Astrocyte of the cerebellum (primary cell): ENCODE measurements at regions not wholly inside any gene's neighbourhood (a gene's known extent, or its start where the extent isn't known, plus 50 kb on each side); places are given as distances from the start of the nearest gene placed in this dataset.
"Not testable (repeated sequence)": the region's sequence is repeated elsewhere in the genome, so short reads cannot be mapped to it uniquely, and the experiment has no call there.

Experiments used
- DNase-seq: peaks from one replicate; pipeline ENCODE4 v3.0.0-alpha.2; 2011; ENCODE audit warnings: low read depth
- H3K4me3 ChIP-seq: 2 replicates; pipeline ENCODE4 v1.5.1; 2011; ENCODE audit warnings: mild to moderate bottlenecking, low read depth, low read length, moderate library complexity
- in situ Hi-C: cut with HindIII; loops from 2 replicates; pipeline ENCODE4 v1.10.0; 2017; ENCODE audit warnings: low sequenced_read_pairs
- TF ChIP-seq, protein P1 (sequence below): IDR thresholded peaks from 2 replicates; pipeline ENCODE4 v1.5.1; 2012; ENCODE audit warnings: low read length, low read depth, moderate library complexity, mild to moderate bottlenecking; ENCODE audit errors: missing control alignments

DNA sequence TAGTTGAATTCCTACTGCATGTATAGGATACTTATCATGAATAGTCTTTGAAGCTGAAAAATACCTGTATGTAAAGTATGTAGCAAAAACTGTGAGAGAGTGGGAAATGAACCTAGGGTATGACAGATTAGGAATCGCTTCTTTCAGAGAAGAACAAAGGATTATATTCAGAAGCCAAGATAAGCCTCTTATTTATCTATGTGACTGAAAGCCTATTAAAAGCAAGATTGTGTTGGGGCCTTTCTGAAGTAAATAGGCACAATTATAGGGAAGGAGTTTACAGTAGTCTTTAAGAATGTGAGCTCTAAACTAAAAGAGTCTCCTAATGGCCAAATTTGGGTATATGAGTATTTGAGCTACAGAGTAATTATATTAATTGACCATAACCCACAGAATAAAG lies 102.1 kb downstream of the MTERF1 start:
- no peak overlapping the region for H3K4me3 ChIP-seq
- TF ChIP-seq, protein P1, sequence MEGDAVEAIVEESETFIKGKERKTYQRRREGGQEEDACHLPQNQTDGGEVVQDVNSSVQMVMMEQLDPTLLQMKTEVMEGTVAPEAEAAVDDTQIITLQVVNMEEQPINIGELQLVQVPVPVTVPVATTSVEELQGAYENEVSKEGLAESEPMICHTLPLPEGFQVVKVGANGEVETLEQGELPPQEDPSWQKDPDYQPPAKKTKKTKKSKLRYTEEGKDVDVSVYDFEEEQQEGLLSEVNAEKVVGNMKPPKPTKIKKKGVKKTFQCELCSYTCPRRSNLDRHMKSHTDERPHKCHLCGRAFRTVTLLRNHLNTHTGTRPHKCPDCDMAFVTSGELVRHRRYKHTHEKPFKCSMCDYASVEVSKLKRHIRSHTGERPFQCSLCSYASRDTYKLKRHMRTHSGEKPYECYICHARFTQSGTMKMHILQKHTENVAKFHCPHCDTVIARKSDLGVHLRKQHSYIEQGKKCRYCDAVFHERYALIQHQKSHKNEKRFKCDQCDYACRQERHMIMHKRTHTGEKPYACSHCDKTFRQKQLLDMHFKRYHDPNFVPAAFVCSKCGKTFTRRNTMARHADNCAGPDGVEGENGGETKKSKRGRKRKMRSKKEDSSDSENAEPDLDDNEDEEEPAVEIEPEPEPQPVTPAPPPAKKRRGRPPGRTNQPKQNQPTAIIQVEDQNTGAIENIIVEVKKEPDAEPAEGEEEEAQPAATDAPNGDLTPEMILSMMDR = no peak
- DNase-seq = no peak
- in situ Hi-C loops = no loop called here

DNA sequence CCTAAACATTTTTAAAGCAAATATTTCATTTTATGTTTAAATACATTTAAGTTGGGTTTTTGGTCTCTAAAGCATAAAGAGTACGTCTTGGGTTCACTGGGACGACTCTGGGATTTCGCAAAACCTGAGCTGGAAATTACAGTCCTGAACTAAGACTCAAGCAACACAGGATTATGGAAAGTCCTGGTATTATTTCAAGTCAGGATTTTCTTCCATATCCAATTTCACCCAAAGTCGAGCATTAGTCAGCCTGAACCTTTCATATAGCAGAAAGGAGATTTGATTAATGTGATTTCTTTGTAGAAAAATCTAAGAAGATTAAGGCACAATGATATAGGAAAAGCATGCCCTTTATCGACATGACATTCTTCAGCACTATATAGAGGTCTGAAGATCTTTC lies 100.0 kb downstream of the MTERF1 start:
- TF ChIP-seq, protein P1 = no peak
- in situ Hi-C loops = no loop called here

DNA sequence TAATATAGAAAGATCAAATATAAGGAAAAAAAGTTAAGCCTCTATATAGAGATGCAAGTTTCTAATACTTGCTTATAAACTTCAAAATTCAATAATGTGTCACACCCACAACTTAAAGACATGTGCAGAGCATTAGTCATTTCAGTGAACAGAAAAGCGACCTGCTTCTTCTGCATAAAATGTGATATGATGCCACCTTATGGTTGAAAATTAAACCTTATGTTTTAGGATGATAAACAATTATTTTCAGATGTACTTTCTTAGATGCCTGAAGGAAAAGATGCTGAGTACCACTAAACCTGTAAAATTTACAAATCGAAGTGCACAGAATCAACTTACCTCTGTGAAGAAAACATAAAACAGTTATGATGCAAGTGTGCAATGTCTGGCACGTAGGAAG lies 96.0 kb downstream of the MTERF1 start:
- in situ Hi-C loops = no loop called here
- TF ChIP-seq, protein P1 = peak; percentile 21
- H3K4me3 ChIP-seq = no peak overlapping the region
- DNase-seq = peak; percentile 49

More for the DNA sequence above, 100.0 kb downstream of the MTERF1 start:
- H3K4me3 ChIP-seq = no peak overlapping the region
- no peak for DNase-seq

DNA sequence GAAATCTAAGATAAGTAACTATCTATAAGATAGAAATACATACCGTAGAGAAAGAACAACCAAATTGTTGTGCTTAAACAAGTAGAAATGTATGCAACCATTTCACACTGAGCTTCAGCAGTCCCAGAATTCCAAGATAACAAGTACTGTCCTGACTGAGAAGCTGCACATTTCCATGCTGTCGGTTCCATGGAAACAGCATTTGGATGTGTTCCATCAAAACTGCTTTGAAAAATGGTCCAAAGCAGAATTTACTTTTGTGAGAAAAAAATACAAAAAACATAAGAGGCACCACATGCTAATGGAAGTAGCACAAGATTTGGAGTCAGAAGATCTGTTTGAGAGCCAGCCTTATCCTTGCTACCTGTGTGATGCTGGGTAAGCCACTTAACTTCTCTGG lies 92.6 kb downstream of the MTERF1 start:
- in situ Hi-C loops = no loop called here
- TF ChIP-seq, protein P1 = no peak
- no peak for DNase-seq
- no peak overlapping the region for H3K4me3 ChIP-seq

DNA sequence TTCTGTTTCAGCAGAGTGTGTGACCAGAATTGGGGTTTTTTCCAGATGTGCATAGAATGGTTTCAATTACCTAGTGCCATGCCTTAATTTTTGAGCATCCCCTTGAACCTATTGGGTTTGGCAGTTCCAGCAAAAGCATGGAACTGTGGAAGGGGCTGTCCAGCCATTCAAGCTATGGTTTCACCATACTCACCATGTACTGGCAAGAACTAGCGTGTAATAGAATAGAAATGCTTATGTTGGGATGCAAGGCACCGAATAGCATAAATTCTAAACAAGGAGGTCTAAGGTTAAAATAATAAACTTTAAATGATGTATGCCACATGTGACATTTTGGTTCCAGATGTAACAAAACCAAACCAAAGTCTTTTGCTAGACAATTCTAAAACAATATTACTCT lies 91.4 kb downstream of the MTERF1 start:
- no peak for DNase-seq
- in situ Hi-C loops = no loop called here
- H3K4me3 ChIP-seq = no peak overlapping the region
- TF ChIP-seq, protein P1 = no peak

DNA sequence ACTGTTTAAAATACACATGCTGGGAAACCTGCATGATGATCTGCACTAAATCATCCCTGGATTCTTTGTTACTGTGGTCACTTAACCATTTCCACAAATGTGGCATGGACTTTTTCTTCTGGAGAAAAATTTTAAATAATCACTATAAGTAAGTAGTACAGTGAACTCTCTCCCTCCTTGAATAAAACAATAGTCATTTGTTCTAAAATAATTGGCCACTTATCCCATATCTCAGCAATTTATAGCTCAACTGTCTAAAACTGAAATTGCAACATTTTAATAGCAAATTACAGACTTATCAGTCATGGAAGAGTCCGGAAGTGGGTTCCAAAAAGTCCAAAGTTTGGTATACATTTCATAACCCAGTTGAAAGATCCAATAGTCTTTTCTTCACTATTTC lies 90.9 kb downstream of the MTERF1 start:
- DNase-seq = no peak
- TF ChIP-seq, protein P1 = no peak
- in situ Hi-C loops = no loop called here
- H3K4me3 ChIP-seq = no peak overlapping the region

DNA sequence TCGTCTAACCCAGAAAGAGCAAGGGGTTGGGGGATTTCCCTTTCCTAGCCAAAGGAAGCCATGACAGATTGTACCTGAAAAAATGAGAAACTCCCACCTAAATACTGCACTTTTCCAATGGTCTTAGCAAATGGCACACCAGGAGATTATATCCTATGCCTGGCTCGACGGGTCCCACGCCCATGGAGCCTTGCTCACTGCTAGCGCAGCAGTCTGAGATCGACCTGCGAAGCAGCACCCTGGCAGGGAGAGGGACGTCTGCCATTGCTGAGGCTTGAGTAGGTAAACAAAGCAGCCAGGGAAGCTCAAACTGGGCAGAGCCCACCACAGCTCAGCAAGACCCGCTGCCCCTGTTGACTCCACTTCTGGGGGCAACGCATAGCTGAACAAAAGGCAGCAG lies 89.9 kb downstream of the MTERF1 start:
- H3K4me3 ChIP-seq, in situ Hi-C loops, DNase-seq: not testable (repeated sequence)
